ENCODE measurements at regions not wholly inside any gene's neighbourhood (a gene's known extent, or its start where the extent isn't known, plus 50 kb on each side); places are given as distances from the start of the nearest gene placed in this dataset.

- Histone ChIP-seq H3K79me2 (ENCODE audit: low read length) (no peaks in the 10 kb centered on the region), H3K4me2 (ENCODE audit: low read length) (no peak overlapping the region), H3K27me3 (ENCODE audit: low read depth, low read length) (no peaks in the 10 kb centered on the region), H3K27ac (ENCODE audit: low read length) (no peak overlapping the region), H3K4me1 (ENCODE audit: low read length) (no peaks in the 10 kb centered on the region), H3K36me3 (replicated peaks; ENCODE audit: low read depth, low read length) (no peaks in the 10 kb centered on the region), H3K4me3 (ENCODE audit: low read length) (no peak overlapping the region), H3K9ac (ENCODE audit: low read length) (no peak overlapping the region), H4K20me1 (ENCODE audit: insufficient read depth, low read length) (no peaks in the 10 kb centered on the region), H3K9me3 (ENCODE audit: insufficient read depth, low read length) (no peaks in the 10 kb centered on the region), H2AFZ (ENCODE audit: low read depth, low read length) (no peak overlapping the region)
- TF ChIP-seq, protein P1, sequence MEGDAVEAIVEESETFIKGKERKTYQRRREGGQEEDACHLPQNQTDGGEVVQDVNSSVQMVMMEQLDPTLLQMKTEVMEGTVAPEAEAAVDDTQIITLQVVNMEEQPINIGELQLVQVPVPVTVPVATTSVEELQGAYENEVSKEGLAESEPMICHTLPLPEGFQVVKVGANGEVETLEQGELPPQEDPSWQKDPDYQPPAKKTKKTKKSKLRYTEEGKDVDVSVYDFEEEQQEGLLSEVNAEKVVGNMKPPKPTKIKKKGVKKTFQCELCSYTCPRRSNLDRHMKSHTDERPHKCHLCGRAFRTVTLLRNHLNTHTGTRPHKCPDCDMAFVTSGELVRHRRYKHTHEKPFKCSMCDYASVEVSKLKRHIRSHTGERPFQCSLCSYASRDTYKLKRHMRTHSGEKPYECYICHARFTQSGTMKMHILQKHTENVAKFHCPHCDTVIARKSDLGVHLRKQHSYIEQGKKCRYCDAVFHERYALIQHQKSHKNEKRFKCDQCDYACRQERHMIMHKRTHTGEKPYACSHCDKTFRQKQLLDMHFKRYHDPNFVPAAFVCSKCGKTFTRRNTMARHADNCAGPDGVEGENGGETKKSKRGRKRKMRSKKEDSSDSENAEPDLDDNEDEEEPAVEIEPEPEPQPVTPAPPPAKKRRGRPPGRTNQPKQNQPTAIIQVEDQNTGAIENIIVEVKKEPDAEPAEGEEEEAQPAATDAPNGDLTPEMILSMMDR (IDR thresholded peaks at IDR 0.05; ENCODE audit: low read depth, low read length), result no peak
- no peak for TF ChIP-seq EZH2phosphoT487 (IDR thresholded peaks at IDR 0.05; ENCODE audit: low read depth)
These were observed 1156.1 kb downstream of the FAT4 start for GRCh38 chr4:126470862-126471261.

- Histone ChIP-seq H3K27ac (ENCODE audit: low read length) (no peak overlapping the region), H3K79me2 (ENCODE audit: low read length) (no peaks in the 10 kb centered on the region), H3K9ac (ENCODE audit: low read length) (no peak overlapping the region), H2AFZ (ENCODE audit: low read depth, low read length) (no peak overlapping the region), H3K36me3 (replicated peaks; ENCODE audit: low read depth, low read length) (no peaks in the 10 kb centered on the region), H3K9me3 (ENCODE audit: insufficient read depth, low read length) (no peaks in the 10 kb centered on the region), H3K27me3 (ENCODE audit: low read depth, low read length) (no peaks in the 10 kb centered on the region), H3K4me1 (ENCODE audit: low read length) (no peaks in the 10 kb centered on the region), H4K20me1 (ENCODE audit: insufficient read depth, low read length) (no peaks in the 10 kb centered on the region), H3K4me3 (ENCODE audit: low read length) (no peak overlapping the region), H3K4me2 (ENCODE audit: low read length) (no peak overlapping the region)
- TF ChIP-seq EZH2phosphoT487 (IDR thresholded peaks at IDR 0.05; ENCODE audit: low read depth), result no peak
- TF ChIP-seq, protein P1 (IDR thresholded peaks at IDR 0.05; ENCODE audit: low read depth, low read length), result no peak
These were observed 1157.0 kb upstream of the INTU start for GRCh38 chr4:126475730-126476129.

- Histone ChIP-seq H3K4me1 (ENCODE audit: low read length) (no peaks in the 10 kb centered on the region), H3K36me3 (replicated peaks; ENCODE audit: low read depth, low read length) (no peaks in the 10 kb centered on the region), H3K27ac (ENCODE audit: low read length) (no peak overlapping the region), H3K79me2 (ENCODE audit: low read length) (no peaks in the 10 kb centered on the region), H3K4me3 (ENCODE audit: low read length) (no peak overlapping the region), H4K20me1 (ENCODE audit: insufficient read depth, low read length) (no peaks in the 10 kb centered on the region), H2AFZ (ENCODE audit: low read depth, low read length) (no peak overlapping the region), H3K9me3 (ENCODE audit: insufficient read depth, low read length) (no peaks in the 10 kb centered on the region), H3K9ac (ENCODE audit: low read length) (no peak overlapping the region), H3K4me2 (ENCODE audit: low read length) (no peak overlapping the region), H3K27me3 (ENCODE audit: low read depth, low read length) (no peaks in the 10 kb centered on the region)
- TF ChIP-seq, protein P1 (IDR thresholded peaks at IDR 0.05; ENCODE audit: low read depth, low read length), result no peak
- TF ChIP-seq EZH2phosphoT487 (IDR thresholded peaks at IDR 0.05; ENCODE audit: low read depth), result no peak
These were observed 1153.0 kb upstream of the INTU start for GRCh38 chr4:126479709-126480108.

DNA sequence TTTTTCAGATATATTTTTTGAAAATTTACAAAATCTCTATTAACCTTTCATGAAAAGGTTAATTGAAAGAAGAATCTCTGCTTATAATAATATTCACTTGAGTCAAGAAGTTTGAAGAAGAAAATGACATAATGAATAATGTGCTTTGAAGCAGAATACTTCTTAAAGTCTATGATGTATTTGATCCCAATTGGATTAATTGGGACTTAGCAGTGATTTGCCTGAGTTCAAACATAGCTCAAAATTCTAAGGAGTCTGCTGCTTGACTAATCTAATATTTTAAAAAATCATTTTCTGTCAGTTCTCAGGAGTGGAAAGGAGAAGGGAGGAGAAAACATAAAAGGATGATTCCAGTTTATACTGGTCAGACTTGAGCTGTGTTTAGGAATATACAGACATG lies 1150.4 kb upstream of the INTU start:
- Histone ChIP-seq H3K27ac (ENCODE audit: low read length) (no peak overlapping the region), H2AFZ (ENCODE audit: low read depth, low read length) (no peak overlapping the region), H3K4me3 (ENCODE audit: low read length) (no peak overlapping the region), H3K79me2 (ENCODE audit: low read length) (no peaks in the 10 kb centered on the region), H3K4me1 (ENCODE audit: low read length) (no peaks in the 10 kb centered on the region), H3K9me3 (ENCODE audit: insufficient read depth, low read length) (no peaks in the 10 kb centered on the region), H3K36me3 (replicated peaks; ENCODE audit: low read depth, low read length) (no peaks in the 10 kb centered on the region), H3K9ac (ENCODE audit: low read length) (no peak overlapping the region), H4K20me1 (ENCODE audit: insufficient read depth, low read length) (no peaks in the 10 kb centered on the region), H3K27me3 (ENCODE audit: low read depth, low read length) (no peaks in the 10 kb centered on the region), H3K4me2 (ENCODE audit: low read length) (no peak overlapping the region)
- TF ChIP-seq, protein P1 (IDR thresholded peaks at IDR 0.05; ENCODE audit: low read depth, low read length), result no peak
- TF ChIP-seq EZH2phosphoT487 (IDR thresholded peaks at IDR 0.05; ENCODE audit: low read depth), result no peak
